B cell (primary cell): ENCODE measurements at regions not wholly inside any gene's neighbourhood (a gene's known extent, or its start where the extent isn't known, plus 50 kb on each side); places are given as distances from the start of the nearest gene placed in this dataset.

Experiments
- ATAC-seq: fragments of 200-7000 bp; cut with Tn5 transposase; one replicate; pipeline ENCODE4 v1.10.0; 2021; ENCODE audit warnings: low read depth, mild to moderate bottlenecking, moderate number of reproducible peaks, moderate library complexity
- CTCF ChIA-PET: fragments of 350-600 bp; sonication (Branson Sonifier 250); formaldehyde crosslinking; loops from one replicate; lab custom pipeline; 2021; ENCODE audit warnings: antibody characterized with exemption, inconsistent platforms; lab: Charles Lee
- POLR2A ChIA-PET: fragments of 350-600 bp; sonication (Branson Sonifier 250); formaldehyde crosslinking; loops from one replicate; lab custom pipeline; 2021; ENCODE audit warnings: antibody characterized with exemption; lab: Charles Lee
- DNase-seq: peaks from one replicate; pipeline ENCODE4 v3.0.0; 2013
- H2AFZ ChIP-seq: 2 replicates; pipeline ENCODE4 v1.6.1; 2012; ENCODE audit warnings: mild to moderate bottlenecking, low read depth, low read length; ENCODE audit not compliant: insufficient read depth, poor library complexity, severe bottlenecking
- H3K27ac ChIP-seq, 2 donors: 1 replicate in 1 of 2; 2 replicates in 1 of 2; pipeline ENCODE4 v1.5.1; 2012 to 2013; ENCODE audit warnings: low read length in 2 of 2, mild to moderate bottlenecking in 2 of 2, moderate library complexity in 1 of 2
- H3K27me3 ChIP-seq, 4 experiments: fragments of 200-600 bp in 1 of 4; sonication (generic) in 1 of 4; replicated peaks in 1 of 4; 1 replicate in 2 of 4; 2 replicates in 2 of 4; pipeline versions ENCODE4 v1.6.1 to v1.7.0; 2013 to 2016; ENCODE audit warnings: low read length in 3 of 4, mild to moderate bottlenecking in 2 of 4, mixed read lengths in 1 of 4, moderate library complexity in 1 of 4; ENCODE audit not compliant: insufficient read depth in 4 of 4, control insufficient read depth in 3 of 4; ENCODE audit errors: control extremely low read depth in 1 of 4
- H3K36me3 ChIP-seq, 2 experiments: replicated peaks in 1 of 2; 1 replicate in 1 of 2; 2 replicates in 1 of 2; pipeline versions ENCODE4 v1.6.1 to v1.7.1; 2013; ENCODE audit warnings: low read length in 1 of 2; ENCODE audit not compliant: insufficient read depth in 2 of 2, control insufficient read depth in 1 of 2; ENCODE audit errors: control extremely low read depth in 1 of 2, extremely low read depth in 1 of 2
- H3K4me1 ChIP-seq, 2 donors: fragments of 200-600 bp in 1 of 2; sonication (generic) in 1 of 2; 1 replicate in 1 of 2; 2 replicates in 1 of 2; pipeline versions ENCODE4 v1.5.1 to v1.6.1; 2013 to 2017; ENCODE audit warnings: low read length in 2 of 2; ENCODE audit not compliant: control insufficient read depth in 2 of 2, insufficient read depth in 2 of 2
- H3K4me2 ChIP-seq: replicated peaks from 2 replicates; pipeline ENCODE3; 2012; ENCODE audit warnings: mild to moderate bottlenecking, low read depth, low read length; ENCODE audit not compliant: poor library complexity, severe bottlenecking
- H3K4me3 ChIP-seq, 5 experiments: fragments of 200-600 bp in 1 of 5; sonication (generic) in 1 of 5; 1 replicate in 3 of 5; 2 replicates in 2 of 5; pipeline versions ENCODE4 v1.5.1 to v1.7.0; 2011 to 2016; ENCODE audit warnings: low read length in 4 of 5, mild to moderate bottlenecking in 4 of 5, low read depth in 2 of 5, control low read depth in 1 of 5, moderate library complexity in 1 of 5; ENCODE audit not compliant: insufficient read depth in 1 of 5; ENCODE audit errors: control extremely low read depth in 1 of 5, extremely low read depth in 1 of 5
- H3K79me2 ChIP-seq: fragments of 200-600 bp; sonication (generic); one replicate; pipeline ENCODE4 v1.6.0; 2016; ENCODE audit warnings: low read length; ENCODE audit not compliant: control insufficient read depth, insufficient read depth
- H3K9ac ChIP-seq: fragments of 200-600 bp; sonication (generic); 2 replicates; pipeline ENCODE4 v1.6.1; 2017; ENCODE audit warnings: mild to moderate bottlenecking, low read length, moderate library complexity
- H3K9me3 ChIP-seq, 3 donors: one replicate each; pipeline versions ENCODE4 v1.6.1 to v1.7.1; 2013; ENCODE audit warnings: low read length in 2 of 3; ENCODE audit not compliant: control insufficient read depth in 2 of 3, insufficient read depth in 1 of 3; ENCODE audit errors: control extremely low read depth in 1 of 3
- H4K20me1 ChIP-seq: 2 replicates; pipeline ENCODE4 v1.6.0; 2012; ENCODE audit warnings: mild to moderate bottlenecking, low read length; ENCODE audit not compliant: insufficient read depth, control insufficient read depth, poor library complexity, severe bottlenecking
- H3K27ac Mint-ChIP-seq: one replicate; pipeline ENCODE4 v1.8.0; 2021; ENCODE audit warnings: mixed read lengths
- H3K27me3 Mint-ChIP-seq: one replicate; pipeline ENCODE4 v1.8.0; 2021; ENCODE audit warnings: mixed read lengths
- H3K4me1 Mint-ChIP-seq: one replicate; pipeline ENCODE4 v1.8.0; 2021; ENCODE audit warnings: mixed read lengths
- H3K4me3 Mint-ChIP-seq: one replicate; pipeline ENCODE4 v1.8.0; 2021; ENCODE audit warnings: mixed read lengths
- H3K9me3 Mint-ChIP-seq: one replicate; pipeline ENCODE4 v1.8.0; 2022; ENCODE audit warnings: mixed read lengths; ENCODE audit not compliant: insufficient read depth
- CTCF ChIP-seq: fragments of 200-600 bp; IDR thresholded peaks from one replicate; pipeline ENCODE4 v1.8.0; 2022; ENCODE audit warnings: antibody characterized with exemption, mild to moderate bottlenecking
- EZH2 ChIP-seq: IDR thresholded peaks from 2 replicates; pipeline ENCODE4 v1.6.1; 2012; ENCODE audit warnings: borderline replicate concordance, low read depth, mild to moderate bottlenecking, moderate library complexity, low read length; ENCODE audit not compliant: insufficient read depth, poor library complexity, severe bottlenecking
- WGBS: methylation state at CpG from one replicate; pipeline ENCODE4 v1.1.5; 2013; ENCODE audit warnings: missing lambda C conversion rate; ENCODE audit not compliant: insufficient coverage; 5-methylcytosine and 5-hydroxymethylcytosine counted together
- intact Hi-C: fragments of 100-400 bp; cut with micrococcal nuclease; formaldehyde crosslinking; loops from one replicate; pipeline ENCODE4 v1.10.0; 2022

- no peak overlapping the region for H3K4me3 ChIP-seq
- Mint-ChIP-seq H3K4me1 (no peaks in the 10 kb centered on the region), H3K27me3 (no peaks in the 10 kb centered on the region), H3K27ac (no peak overlapping the region), H3K9me3 (no peaks in the 10 kb centered on the region), H3K4me3 (no peak overlapping the region)
- H3K9me3 ChIP-seq, result peaks cover 0 to 4% (median 0%) of the 10 kb centered on the region in 3 donors
- ChIA-PET CTCF (no interaction called here), POLR2A (no interaction called here)
- no peak overlapping the region for H3K4me2 ChIP-seq
- no peak overlapping the region for H3K27ac ChIP-seq
- no peak for DNase-seq
- ATAC-seq, result no peak
- H4K20me1 ChIP-seq, result no peaks in the 10 kb centered on the region
- TF ChIP-seq EZH2 (no peak), CTCF (no peak)
- H3K9ac ChIP-seq, result no peak overlapping the region
- 54% methylated on average over 4 of the region's 12 CpGs for WGBS
- no peak overlapping the region for H2AFZ ChIP-seq
- H3K36me3 ChIP-seq, result no peaks in the 10 kb centered on the region
- no peaks in the 10 kb centered on the region for H3K4me1 ChIP-seq
- no peaks in the 10 kb centered on the region for H3K79me2 ChIP-seq
- H3K27me3 ChIP-seq, result no peaks in the 10 kb centered on the region
- intact Hi-C loops, result no loop called here
Measured at GRCh38 chr20:61185841-61186601, 66.0 kb upstream of the CDH4 start.

GRCh38 chr20:61186771-61187472 is 65.1 kb upstream of the CDH4 start:
- Histone ChIP-seq H3K27ac (no peak overlapping the region), H3K4me2 (no peak overlapping the region), H3K36me3 (no peaks in the 10 kb centered on the region), H3K4me1 (no peaks in the 10 kb centered on the region), H2AFZ (no peak overlapping the region), H3K9ac (no peak overlapping the region), H3K4me3 (no peak overlapping the region), H4K20me1 (no peaks in the 10 kb centered on the region), H3K27me3 (no peaks in the 10 kb centered on the region), H3K79me2 (no peaks in the 10 kb centered on the region), H3K9me3 (peaks cover 0 to 4% (median 0%) of the 10 kb centered on the region in 3 donors)
- no peaks in the 10 kb centered on the region for H3K4me1 Mint-ChIP-seq
- TF ChIP-seq EZH2, result no peak
- no peak for TF ChIP-seq CTCF
- ATAC-seq (no peak), DNase-seq (no peak)
- H3K9me3 Mint-ChIP-seq, result no peaks in the 10 kb centered on the region
- 91% methylated on average over 6 of the region's 11 CpGs for WGBS
- POLR2A ChIA-PET, result no interaction called here
- no peak overlapping the region for H3K27ac Mint-ChIP-seq
- no peak overlapping the region for H3K4me3 Mint-ChIP-seq
- intact Hi-C loops, result no loop called here
- no peaks in the 10 kb centered on the region for H3K27me3 Mint-ChIP-seq
- CTCF ChIA-PET, result no interaction called here
